ENCODE measurements at regions not wholly inside any gene's neighbourhood (a gene's known extent, or its start where the extent isn't known, plus 50 kb on each side); places are given as distances from the start of the nearest gene placed in this dataset.

- DNase-seq (ENCODE audit: low read depth), result peak; percentile 27
- H3K4me3 ChIP-seq (ENCODE audit: low read length), result no peak overlapping the region
- TF ChIP-seq CTCF (conservative IDR thresholded peaks at IDR 0.05; ENCODE audit: low read depth, low read length), result peak; percentile 71
Observed at GRCh38 chr2:76197842-76198448, 487.2 kb upstream of the GCFC2 start.

GRCh38 chr2:76197428-76197827, 486.7 kb upstream of the GCFC2 start:
- no peak for TF ChIP-seq CTCF (conservative IDR thresholded peaks at IDR 0.05; ENCODE audit: low read depth, low read length)
- no peak overlapping the region for H3K4me3 ChIP-seq (ENCODE audit: low read length)
- no peak for DNase-seq (ENCODE audit: low read depth)

- DNase-seq (ENCODE audit: low read depth), result no peak
- H3K4me3 ChIP-seq (ENCODE audit: low read length), result no peak overlapping the region
- no peak for TF ChIP-seq CTCF (conservative IDR thresholded peaks at IDR 0.05; ENCODE audit: low read depth, low read length)
Observed at GRCh38 chr2:76194031-76194775, 483.5 kb upstream of the GCFC2 start.

- DNase-seq (ENCODE audit: low read depth), result no peak
- H3K4me3 ChIP-seq (ENCODE audit: low read length), result no peak overlapping the region
- TF ChIP-seq CTCF (conservative IDR thresholded peaks at IDR 0.05; ENCODE audit: low read depth, low read length), result no peak
Observed at GRCh38 chr2:76193089-76193488, 482.4 kb upstream of the GCFC2 start.

GRCh38 chr2:76188334-76189008, 477.8 kb upstream of the GCFC2 start:
- DNase-seq (ENCODE audit: low read depth), result no peak
- H3K4me3 ChIP-seq (ENCODE audit: low read length), result no peak overlapping the region
- TF ChIP-seq CTCF (conservative IDR thresholded peaks at IDR 0.05; ENCODE audit: low read depth, low read length), result no peak

GRCh38 chr2:76187415-76187814, 476.7 kb upstream of the GCFC2 start:
- DNase-seq (ENCODE audit: low read depth), result no peak
- no peak for TF ChIP-seq CTCF (conservative IDR thresholded peaks at IDR 0.05; ENCODE audit: low read depth, low read length)
- no peak overlapping the region for H3K4me3 ChIP-seq (ENCODE audit: low read length)
